ENCODE measurements at regions not wholly inside any gene's neighbourhood (a gene's known extent, or its start where the extent isn't known, plus 50 kb on each side); places are given as distances from the start of the nearest gene placed in this dataset.

DNA sequence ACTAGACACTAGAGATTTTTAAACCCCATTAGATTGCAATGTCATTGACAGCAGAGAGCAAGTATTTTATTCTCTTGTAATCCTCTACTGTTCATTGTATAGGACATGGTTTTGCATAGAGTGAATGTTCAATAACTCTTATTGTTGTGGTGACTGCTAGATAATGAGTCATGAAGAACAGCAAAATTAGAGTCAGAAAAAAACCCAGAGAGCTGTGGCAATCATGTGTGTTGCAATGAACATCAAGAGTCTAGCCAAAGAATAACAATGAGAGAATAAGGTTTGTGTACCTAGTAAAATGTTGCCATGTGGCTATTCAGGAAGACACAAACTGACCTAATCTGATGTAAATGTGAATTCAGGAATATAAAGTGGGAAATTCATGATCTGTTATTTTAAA lies 684.0 kb downstream of the DSC3 start:
- TF ChIP-seq EZH2 (IDR thresholded peaks at IDR 0.05; ENCODE audit: borderline replicate concordance, low read depth, low read length, severe bottlenecking) = no peak
- TF ChIP-seq, protein P1, sequence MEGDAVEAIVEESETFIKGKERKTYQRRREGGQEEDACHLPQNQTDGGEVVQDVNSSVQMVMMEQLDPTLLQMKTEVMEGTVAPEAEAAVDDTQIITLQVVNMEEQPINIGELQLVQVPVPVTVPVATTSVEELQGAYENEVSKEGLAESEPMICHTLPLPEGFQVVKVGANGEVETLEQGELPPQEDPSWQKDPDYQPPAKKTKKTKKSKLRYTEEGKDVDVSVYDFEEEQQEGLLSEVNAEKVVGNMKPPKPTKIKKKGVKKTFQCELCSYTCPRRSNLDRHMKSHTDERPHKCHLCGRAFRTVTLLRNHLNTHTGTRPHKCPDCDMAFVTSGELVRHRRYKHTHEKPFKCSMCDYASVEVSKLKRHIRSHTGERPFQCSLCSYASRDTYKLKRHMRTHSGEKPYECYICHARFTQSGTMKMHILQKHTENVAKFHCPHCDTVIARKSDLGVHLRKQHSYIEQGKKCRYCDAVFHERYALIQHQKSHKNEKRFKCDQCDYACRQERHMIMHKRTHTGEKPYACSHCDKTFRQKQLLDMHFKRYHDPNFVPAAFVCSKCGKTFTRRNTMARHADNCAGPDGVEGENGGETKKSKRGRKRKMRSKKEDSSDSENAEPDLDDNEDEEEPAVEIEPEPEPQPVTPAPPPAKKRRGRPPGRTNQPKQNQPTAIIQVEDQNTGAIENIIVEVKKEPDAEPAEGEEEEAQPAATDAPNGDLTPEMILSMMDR (IDR thresholded peaks at IDR 0.05; ENCODE audit: borderline replicate concordance, extremely low read depth, low read length, poor library complexity, severe bottlenecking) = no peak
